GM12878 (cell line): ENCODE measurements at regions not wholly inside any gene's neighbourhood (a gene's known extent, or its start where the extent isn't known, plus 50 kb on each side); places are given as distances from the start of the nearest gene placed in this dataset.
"Not testable (repeated sequence)": the region's sequence is repeated elsewhere in the genome, so short reads cannot be mapped to it uniquely, and the experiment has no call there.

Source experiments
- BRCA1 ChIP-seq: IDR thresholded peaks from 2 replicates; pipeline ENCODE4 v1.6.1; 2011; ENCODE audit warnings: low read depth, low read length, improper control_type of control experiment
- CTCF ChIP-seq, 3 experiments: IDR thresholded peaks in 2 of 3; conservative IDR thresholded peaks in 1 of 3; 2 replicates each; pipeline ENCODE4 v1.5.1; 2011; ENCODE audit warnings: low read depth in 3 of 3, low read length in 3 of 3, mild to moderate bottlenecking in 3 of 3, control low read depth in 2 of 3, moderate library complexity in 2 of 3, inconsistent platforms in 1 of 3, mixed read lengths in 1 of 3; ENCODE audit not compliant: control insufficient read depth in 2 of 3, insufficient read depth in 1 of 3; ENCODE audit errors: extremely low read depth in 1 of 3
- EP300 ChIP-seq, 2 experiments: fragments of 150-350 bp in 1 of 2; IDR thresholded peaks; 2 replicates each; pipeline ENCODE4 v1.6.1; 2011 to 2012; ENCODE audit warnings: low read depth in 2 of 2, low read length in 2 of 2, borderline replicate concordance in 1 of 2, improper control_type of control experiment in 1 of 2, inconsistent platforms in 1 of 2; ENCODE audit not compliant: control insufficient read depth in 1 of 2
- EZH2 ChIP-seq: IDR thresholded peaks from 2 replicates; pipeline ENCODE4 v1.6.1; 2012; ENCODE audit warnings: low read depth, mild to moderate bottlenecking, control low read depth, inconsistent platforms, low read length, borderline replicate concordance; ENCODE audit not compliant: control insufficient read depth
- JUND ChIP-seq: IDR thresholded peaks from 2 replicates; pipeline ENCODE4 v1.6.1; 2012; ENCODE audit warnings: low read depth, mild to moderate bottlenecking, low read length, improper control_type of control experiment, moderate library complexity
- MXI1 ChIP-seq: fragments of 150-350 bp; IDR thresholded peaks from 2 replicates; pipeline ENCODE4 v1.6.1; 2011; ENCODE audit warnings: low read depth, mild to moderate bottlenecking, inconsistent platforms, low read length, improper control_type of control experiment
- NFIC ChIP-seq: IDR thresholded peaks from 2 replicates; pipeline ENCODE4 v1.6.1; 2012; ENCODE audit warnings: low read depth, mild to moderate bottlenecking, inconsistent platforms, low read length, moderate library complexity
- NFYA ChIP-seq: IDR thresholded peaks from 2 replicates; pipeline ENCODE4 v1.6.1; 2011; ENCODE audit warnings: low read depth, mild to moderate bottlenecking, low read length, improper control_type of control experiment, borderline replicate concordance
- POLR2A ChIP-seq: IDR thresholded peaks from 2 replicates; pipeline ENCODE4 v1.6.1; 2011; ENCODE audit warnings: low read depth, mild to moderate bottlenecking, low read length
- REST ChIP-seq: IDR thresholded peaks from 2 replicates; pipeline ENCODE4 v1.6.1; 2012; ENCODE audit warnings: mild to moderate bottlenecking, low read depth, low read length
- SP1 ChIP-seq: IDR thresholded peaks from one replicate; pipeline ENCODE4 v1.6.1; 2011; ENCODE audit warnings: low read depth, low read length
- ZBTB40 ChIP-seq: fragments of 450-650 bp; IDR thresholded peaks from 2 replicates; pipeline ENCODE4 v1.6.1; 2016; ENCODE audit warnings: mild to moderate bottlenecking, moderate library complexity, borderline replicate concordance
- ZNF24 ChIP-seq: fragments of 450-650 bp; IDR thresholded peaks from 2 replicates; pipeline ENCODE4 v1.6.1; 2017; ENCODE audit warnings: antibody characterized with exemption, mild to moderate bottlenecking
- ZSCAN29 ChIP-seq: fragments of 450-650 bp; IDR thresholded peaks from 2 replicates; pipeline ENCODE4 v1.6.1; 2017; ENCODE audit warnings: mild to moderate bottlenecking, moderate library complexity

- not testable (repeated sequence) for TF ChIP-seq EP300 (IDR thresholded peaks at IDR 0.05; ENCODE audit: borderline replicate concordance in 1 of 2, control insufficient read depth in 1 of 2, low read depth in 2 of 2, low read length in 2 of 2); MXI1; ZNF24; EZH2; POLR2A; NFIC; CTCF (IDR thresholded peaks at IDR 0.05 in 2 of 3, conservative IDR thresholded peaks at IDR 0.05 in 1 of 3; ENCODE audit: control insufficient read depth in 2 of 3, extremely low read depth in 1 of 3, insufficient read depth in 1 of 3, low read depth in 3 of 3, low read length in 3 of 3); REST; JUND; BRCA1; ZBTB40; NFYA; ZSCAN29; SP1
Measured at GRCh38 chr13:22858980-22859379, 321.8 kb upstream of the SGCG start.
